CD4-positive, alpha-beta memory T cell (primary cell): ENCODE measurements at regions not wholly inside any gene's neighbourhood (a gene's known extent, or its start where the extent isn't known, plus 50 kb on each side); places are given as distances from the start of the nearest gene placed in this dataset.

Experiments used
- CTCF ChIA-PET: fragments of 350-600 bp; sonication (Branson Sonifier 250); formaldehyde crosslinking; loops from one replicate; lab custom pipeline; 2021; ENCODE audit warnings: inconsistent platforms; ENCODE audit not compliant: partially characterized antibody; lab: Charles Lee
- POLR2A ChIA-PET: fragments of 350-600 bp; sonication (Branson Sonifier 250); formaldehyde crosslinking; loops from one replicate; lab custom pipeline; 2021; ENCODE audit not compliant: partially characterized antibody; lab: Charles Lee
- DNase-seq, 5 donors: peaks; one replicate each; pipeline versions ENCODE4 v3.0.0 to v3.0.0-alpha.2; 2020 to 2022; ENCODE audit warnings: mixed read lengths in 1 of 5
- H3K27ac ChIP-seq: one replicate; pipeline ENCODE4 v1.7.0; 2013; ENCODE audit warnings: low read depth, low read length
- H3K27me3 ChIP-seq: 2 replicates; pipeline ENCODE4 v1.7.0; 2013; ENCODE audit warnings: mild to moderate bottlenecking, low read length, moderate library complexity; ENCODE audit not compliant: insufficient read depth
- H3K36me3 ChIP-seq: 2 replicates; pipeline ENCODE4 v1.7.0; 2013; ENCODE audit warnings: mild to moderate bottlenecking, low read length, moderate library complexity; ENCODE audit not compliant: insufficient read depth
- H3K4me1 ChIP-seq: 2 replicates; pipeline ENCODE4 v1.7.0; 2013; ENCODE audit warnings: mild to moderate bottlenecking, low read length, moderate library complexity; ENCODE audit not compliant: insufficient read depth
- H3K4me3 ChIP-seq, 2 donors: one replicate each; pipeline ENCODE4 v1.7.0; 2013; ENCODE audit warnings: low read length in 2 of 2, mild to moderate bottlenecking in 1 of 2
- H3K9me3 ChIP-seq, 2 donors: one replicate each; pipeline ENCODE4 v1.7.0; 2013; ENCODE audit warnings: low read length in 2 of 2, control low read depth in 1 of 2; ENCODE audit not compliant: control insufficient read depth in 1 of 2
- H3K27ac Mint-ChIP-seq, 7 donors: one replicate each; pipeline ENCODE4 v1.8.0; 2020 to 2021; ENCODE audit warnings: mixed read lengths in 7 of 7, mild to moderate bottlenecking in 6 of 7, inconsistent platforms in 3 of 7, moderate library complexity in 3 of 7
- H3K27me3 Mint-ChIP-seq, 2 donors: one replicate each; pipeline ENCODE4 v1.8.0; 2020 to 2021; ENCODE audit warnings: mixed read lengths in 2 of 2
- H3K36me3 Mint-ChIP-seq, 2 donors: one replicate each; pipeline ENCODE4 v1.8.0; 2020 to 2021; ENCODE audit warnings: mixed read lengths in 2 of 2, inconsistent platforms in 1 of 2, mild to moderate bottlenecking in 1 of 2
- H3K4me1 Mint-ChIP-seq, 4 donors: one replicate each; pipeline ENCODE4 v1.8.0; 2020 to 2021; ENCODE audit warnings: mixed read lengths in 4 of 4, mild to moderate bottlenecking in 1 of 4
- H3K4me3 Mint-ChIP-seq, 8 donors: one replicate each; pipeline ENCODE4 v1.8.0; 2020 to 2021; ENCODE audit warnings: mixed read lengths in 8 of 8, mild to moderate bottlenecking in 7 of 8, moderate library complexity in 6 of 8, inconsistent platforms in 3 of 8
- H3K9me3 Mint-ChIP-seq, 8 donors: one replicate each; pipeline ENCODE4 v1.8.0; 2020 to 2021; ENCODE audit warnings: mixed read lengths in 8 of 8, mild to moderate bottlenecking in 5 of 8, inconsistent platforms in 3 of 8, moderate library complexity in 1 of 8
- intact Hi-C: fragments of 100-400 bp; cut with micrococcal nuclease; formaldehyde crosslinking; loops from one replicate; pipeline ENCODE4 v1.15.1; 2023

GRCh38 chr2:8335801-8336200 lies 346.1 kb upstream of the ID2 start:
- H3K27me3 ChIP-seq: no peaks in the 10 kb centered on the region
- H3K4me3 Mint-ChIP-seq: no peak overlapping the region
- H3K4me1 ChIP-seq: peaks cover 40% of the 10 kb centered on the region
- H3K36me3 ChIP-seq: no peaks in the 10 kb centered on the region
- no peaks in the 10 kb centered on the region for H3K36me3 Mint-ChIP-seq
- no peak overlapping the region for H3K4me3 ChIP-seq
- no peaks in the 10 kb centered on the region for H3K9me3 ChIP-seq
- H3K9me3 Mint-ChIP-seq: peaks cover 0 to 2% (median 0%) of the 10 kb centered on the region in 8 donors
- intact Hi-C loops: loop anchor here (5.0 kb wide), 1 partner anchor 34 kb away; no protein-coding TSS in a partner anchor
- peaks cover 20 to 62% (median 31%) of the 10 kb centered on the region in 4 donors for H3K4me1 Mint-ChIP-seq
- no peak overlapping the region for H3K27ac ChIP-seq
- no peaks in the 10 kb centered on the region for H3K27me3 Mint-ChIP-seq
- DNase-seq: no peak
- ChIA-PET POLR2A (interaction anchor here (1.4 to 1.6 kb wide), 2 partner anchors 21 to 23 kb away, joined by 3 to 4 read pairs; no protein-coding TSS in a partner anchor), CTCF (interaction anchor here (0.6 to 1.4 kb wide), 3 partner anchors 10 to 209 kb away, joined by 3 read pairs; no protein-coding TSS in a partner anchor)
- peak overlapping the region in 1 of 7 donors; percentile 30 for H3K27ac Mint-ChIP-seq

GRCh38 chr2:8337321-8337720 lies 344.5 kb upstream of the ID2 start:
- intact Hi-C loops: loop anchor here (5.0 kb wide), 1 partner anchor 35 kb away; no protein-coding TSS in a partner anchor
- POLR2A ChIA-PET: interaction anchor here (0.7 to 2.2 kb wide), 11 partner anchors 9 to 345 kb away, joined by 3 to 7 read pairs (median 4); partner anchors contain the start of gene ID2
- peak overlapping the region; percentile 57 to 85 (median 70) for H3K27ac Mint-ChIP-seq
- peaks cover 18 to 47% (median 26%) of the 10 kb centered on the region in 4 donors for H3K4me1 Mint-ChIP-seq
- Histone ChIP-seq H3K9me3 (no peaks in the 10 kb centered on the region), H3K4me3 (no peak overlapping the region), H3K36me3 (no peaks in the 10 kb centered on the region), H3K27ac (no peak overlapping the region), H3K4me1 (peaks cover 28% of the 10 kb centered on the region), H3K27me3 (no peaks in the 10 kb centered on the region)
- peak in 4 of 5 donors; percentile 55 to 68 (median 62) for DNase-seq
- H3K27me3 Mint-ChIP-seq: no peaks in the 10 kb centered on the region
- peaks cover 0 to 4% (median 0%) of the 10 kb centered on the region in 8 donors for H3K9me3 Mint-ChIP-seq
- peak overlapping the region in 6 of 8 donors; percentile 25 to 66 (median 58) for H3K4me3 Mint-ChIP-seq
- H3K36me3 Mint-ChIP-seq: no peaks in the 10 kb centered on the region
- CTCF ChIA-PET: interaction anchor here (0.8 kb wide), 1 partner anchor 37 kb away, joined by 3 read pairs; no protein-coding TSS in a partner anchor

- ChIA-PET POLR2A (no interaction called here), CTCF (no interaction called here)
- Mint-ChIP-seq H3K36me3 (no peaks in the 10 kb centered on the region), H3K4me3 (no peak overlapping the region), H3K27ac (peak overlapping the region in 1 of 7 donors; percentile 43), H3K27me3 (no peaks in the 10 kb centered on the region), H3K4me1 (peaks cover 7 to 10% (median 9%) of the 10 kb centered on the region in 4 donors), H3K9me3 (peaks cover 0 to 2% (median 0%) of the 10 kb centered on the region in 8 donors)
- no peak for DNase-seq
- H3K36me3 ChIP-seq: no peaks in the 10 kb centered on the region
- peaks cover 11% of the 10 kb centered on the region for H3K4me1 ChIP-seq
- no peak overlapping the region for H3K27ac ChIP-seq
- no peak overlapping the region for H3K4me3 ChIP-seq
- no peaks in the 10 kb centered on the region for H3K27me3 ChIP-seq
- no peaks in the 10 kb centered on the region for H3K9me3 ChIP-seq
- intact Hi-C loops: no loop called here
Observed at GRCh38 chr2:8342407-8342806, 339.4 kb upstream of the ID2 start.

GRCh38 chr2:8343031-8343430 lies 338.8 kb upstream of the ID2 start:
- H3K4me3 ChIP-seq: no peak overlapping the region
- H3K27me3 ChIP-seq: no peaks in the 10 kb centered on the region
- CTCF ChIA-PET: no interaction called here
- no peaks in the 10 kb centered on the region for H3K9me3 ChIP-seq
- H3K36me3 Mint-ChIP-seq: no peaks in the 10 kb centered on the region
- peaks cover 1 to 4% (median 3%) of the 10 kb centered on the region in 4 donors for H3K4me1 Mint-ChIP-seq
- no peaks in the 10 kb centered on the region for H3K27me3 Mint-ChIP-seq
- POLR2A ChIA-PET: no interaction called here
- no peak overlapping the region for H3K27ac ChIP-seq
- DNase-seq: no peak
- no peak overlapping the region for H3K4me3 Mint-ChIP-seq
- no peak overlapping the region for H3K27ac Mint-ChIP-seq
- peaks cover 5% of the 10 kb centered on the region for H3K4me1 ChIP-seq
- no peaks in the 10 kb centered on the region for H3K36me3 ChIP-seq
- peaks cover 0 to 2% (median 0%) of the 10 kb centered on the region in 8 donors for H3K9me3 Mint-ChIP-seq
- intact Hi-C loops: no loop called here

GRCh38 chr2:8344144-8345097 lies 337.4 kb upstream of the ID2 start:
- Mint-ChIP-seq H3K27me3 (no peaks in the 10 kb centered on the region), H3K4me3 (no peak overlapping the region), H3K36me3 (no peaks in the 10 kb centered on the region), H3K27ac (no peak overlapping the region), H3K4me1 (peaks cover 0 to 4% (median 2%) of the 10 kb centered on the region in 4 donors), H3K9me3 (peaks cover 0 to 2% (median 0%) of the 10 kb centered on the region in 8 donors)
- Histone ChIP-seq H3K36me3 (no peaks in the 10 kb centered on the region), H3K27me3 (no peaks in the 10 kb centered on the region), H3K4me1 (no peaks in the 10 kb centered on the region), H3K27ac (no peak overlapping the region), H3K4me3 (no peak overlapping the region), H3K9me3 (no peaks in the 10 kb centered on the region)
- POLR2A ChIA-PET: no interaction called here
- no peak for DNase-seq
- CTCF ChIA-PET: no interaction called here
- intact Hi-C loops: no loop called here

GRCh38 chr2:8345200-8345599 lies 336.7 kb upstream of the ID2 start:
- peak overlapping the region in 1 of 7 donors; percentile 35 for H3K27ac Mint-ChIP-seq
- no peak for DNase-seq
- CTCF ChIA-PET: no interaction called here
- no peaks in the 10 kb centered on the region for H3K36me3 Mint-ChIP-seq
- POLR2A ChIA-PET: no interaction called here
- intact Hi-C loops: no loop called here
- H3K4me1 Mint-ChIP-seq: peaks cover 0 to 4% (median 2%) of the 10 kb centered on the region in 4 donors
- Histone ChIP-seq H3K27me3 (no peaks in the 10 kb centered on the region), H3K4me1 (no peaks in the 10 kb centered on the region), H3K27ac (no peak overlapping the region), H3K9me3 (no peaks in the 10 kb centered on the region), H3K36me3 (no peaks in the 10 kb centered on the region), H3K4me3 (no peak overlapping the region)
- H3K27me3 Mint-ChIP-seq: no peaks in the 10 kb centered on the region
- H3K4me3 Mint-ChIP-seq: no peak overlapping the region
- peaks cover 0 to 2% (median 0%) of the 10 kb centered on the region in 8 donors for H3K9me3 Mint-ChIP-seq

GRCh38 chr2:8346208-8346607 lies 335.6 kb upstream of the ID2 start:
- H3K27me3 Mint-ChIP-seq: no peaks in the 10 kb centered on the region
- no peak for DNase-seq
- peaks cover 0 to 4% (median 1%) of the 10 kb centered on the region in 4 donors for H3K4me1 Mint-ChIP-seq
- H3K4me3 Mint-ChIP-seq: no peak overlapping the region
- Histone ChIP-seq H3K36me3 (no peaks in the 10 kb centered on the region), H3K27me3 (no peaks in the 10 kb centered on the region), H3K9me3 (no peaks in the 10 kb centered on the region), H3K27ac (no peak overlapping the region), H3K4me3 (no peak overlapping the region), H3K4me1 (no peaks in the 10 kb centered on the region)
- POLR2A ChIA-PET: no interaction called here
- peak overlapping the region in 1 of 7 donors; percentile 8 for H3K27ac Mint-ChIP-seq
- H3K9me3 Mint-ChIP-seq: no peaks in the 10 kb centered on the region
- H3K36me3 Mint-ChIP-seq: no peaks in the 10 kb centered on the region
- intact Hi-C loops: no loop called here
- CTCF ChIA-PET: no interaction called here
